ENCODE measurements at regions not wholly inside any gene's neighbourhood (a gene's known extent, or its start where the extent isn't known, plus 50 kb on each side); places are given as distances from the start of the nearest gene placed in this dataset.
"Not testable (repeated sequence)": the region's sequence is repeated elsewhere in the genome, so short reads cannot be mapped to it uniquely, and the experiment has no call there.

- FAIRE-seq: not testable (repeated sequence)
Measured at GRCh38 chr2:54031288-54031687, 60.5 kb upstream of the PSME4 start.

- no peak for FAIRE-seq
Measured at GRCh38 chr2:54030806-54031205, 60.0 kb upstream of the PSME4 start.

GRCh38 chr2:54030396-54030741, 59.6 kb upstream of the PSME4 start:
- FAIRE-seq: no peak

- no peak for FAIRE-seq
Measured at GRCh38 chr2:54029721-54030395, 59.1 kb upstream of the PSME4 start.

- not testable (repeated sequence) for FAIRE-seq
Measured at GRCh38 chr2:54025463-54026075, 54.8 kb upstream of the PSME4 start.

- no peak for FAIRE-seq
Measured at GRCh38 chr2:54024576-54024975, 53.8 kb upstream of the PSME4 start.

- no peak for FAIRE-seq
Measured at GRCh38 chr2:54021702-54022101, 50.9 kb upstream of the PSME4 start.

- FAIRE-seq: peak; percentile 24
Measured at GRCh38 chr2:54020793-54021414, 50.1 kb upstream of the PSME4 start.
